Osteoblast (primary cell): ENCODE measurements at regions not wholly inside any gene's neighbourhood (a gene's known extent, or its start where the extent isn't known, plus 50 kb on each side); places are given as distances from the start of the nearest gene placed in this dataset.
A peak's percentile ranks its signal among the peaks of the same experiment; 100 is the strongest.

Experiments
- DNase-seq: peaks from one replicate; pipeline ENCODE4 v3.0.0; 2011; ENCODE audit warnings: low spot score, mixed read lengths; ENCODE audit not compliant: insufficient read length; ENCODE audit errors: missing footprints
- H2AFZ ChIP-seq: 2 replicates; pipeline ENCODE4 v1.6.0; 2011; ENCODE audit warnings: mild to moderate bottlenecking, low read length
- H3K27ac ChIP-seq: 2 replicates; pipeline ENCODE4 v1.5.1; 2011; ENCODE audit warnings: mild to moderate bottlenecking, low read depth, low read length, moderate library complexity
- H3K27me3 ChIP-seq: 2 replicates; pipeline ENCODE4 v1.6.0; 2012; ENCODE audit warnings: mild to moderate bottlenecking, control low read depth, inconsistent platforms, low read length, moderate library complexity; ENCODE audit not compliant: insufficient read depth
- H3K36me3 ChIP-seq: 2 replicates; pipeline ENCODE4 v1.5.1; 2011; ENCODE audit warnings: mild to moderate bottlenecking, low read length, control low read depth, moderate library complexity; ENCODE audit not compliant: insufficient read depth
- H3K4me1 ChIP-seq: 2 replicates; pipeline ENCODE4 v1.5.1; 2011; ENCODE audit warnings: mild to moderate bottlenecking, low read length, control low read depth, moderate library complexity; ENCODE audit not compliant: insufficient read depth
- H3K4me2 ChIP-seq: 2 replicates; pipeline ENCODE4 v1.6.0; 2011; ENCODE audit warnings: mild to moderate bottlenecking, low read length; ENCODE audit not compliant: insufficient read depth
- H3K4me3 ChIP-seq: fragments of 200-600 bp; sonication (generic); 3 replicates; pipeline ENCODE4 v1.5.1; 2012; ENCODE audit warnings: mild to moderate bottlenecking, low read length, inconsistent platforms; ENCODE audit not compliant: insufficient read depth
- H3K79me2 ChIP-seq: 2 replicates; pipeline ENCODE4 v1.6.0; 2012; ENCODE audit warnings: mild to moderate bottlenecking, low read length, control low read depth, inconsistent platforms; ENCODE audit not compliant: insufficient read depth
- H3K9me3 ChIP-seq: 2 replicates; pipeline ENCODE4 v1.5.1; 2011; ENCODE audit warnings: low read depth, low read length, control low read depth
- H4K20me1 ChIP-seq: 2 replicates; pipeline ENCODE4 v1.6.0; 2012; ENCODE audit warnings: mild to moderate bottlenecking, low read length, control low read depth; ENCODE audit not compliant: insufficient read depth
- CTCF ChIP-seq: IDR thresholded peaks from 2 replicates; pipeline ENCODE4 v1.5.1; 2011; ENCODE audit warnings: mild to moderate bottlenecking, low read depth, low read length, moderate library complexity; ENCODE audit errors: extremely low read depth

GRCh38 chr7:115637128-115637527, 393.4 kb downstream of the TFEC start:
- H3K4me2 ChIP-seq = no peak overlapping the region
- no peaks in the 10 kb centered on the region for H3K79me2 ChIP-seq
- no peaks in the 10 kb centered on the region for H3K9me3 ChIP-seq
- DNase-seq = no peak
- H3K27ac ChIP-seq = no peak overlapping the region
- H3K4me1 ChIP-seq = peaks cover 14% of the 10 kb centered on the region
- no peaks in the 10 kb centered on the region for H3K36me3 ChIP-seq
- H2AFZ ChIP-seq = no peak overlapping the region
- H3K4me3 ChIP-seq = no peak overlapping the region
- no peaks in the 10 kb centered on the region for H3K27me3 ChIP-seq
- H4K20me1 ChIP-seq = no peaks in the 10 kb centered on the region
- TF ChIP-seq CTCF = no peak

- Histone ChIP-seq H3K9me3 (no peaks in the 10 kb centered on the region), H3K36me3 (no peaks in the 10 kb centered on the region), H4K20me1 (no peaks in the 10 kb centered on the region), H3K4me3 (no peak overlapping the region), H3K27ac (no peak overlapping the region), H3K27me3 (no peaks in the 10 kb centered on the region), H3K4me1 (peaks cover 14% of the 10 kb centered on the region), H3K4me2 (peak overlapping the region; percentile 41), H2AFZ (no peak overlapping the region), H3K79me2 (no peaks in the 10 kb centered on the region)
- TF ChIP-seq CTCF = no peak
- no peak for DNase-seq
Observed at GRCh38 chr7:115635876-115636275, 394.7 kb downstream of the TFEC start.

- H3K79me2 ChIP-seq = no peaks in the 10 kb centered on the region
- H4K20me1 ChIP-seq = no peaks in the 10 kb centered on the region
- H2AFZ ChIP-seq = no peak overlapping the region
- H3K4me3 ChIP-seq = no peak overlapping the region
- H3K9me3 ChIP-seq = no peaks in the 10 kb centered on the region
- TF ChIP-seq CTCF = no peak
- H3K27me3 ChIP-seq = no peaks in the 10 kb centered on the region
- H3K4me1 ChIP-seq = peaks cover 14% of the 10 kb centered on the region
- no peak overlapping the region for H3K27ac ChIP-seq
- H3K4me2 ChIP-seq = peak overlapping the region; percentile 30
- DNase-seq = no peak
- no peaks in the 10 kb centered on the region for H3K36me3 ChIP-seq
Observed at GRCh38 chr7:115635376-115635775, 395.2 kb downstream of the TFEC start.

- Histone ChIP-seq H2AFZ (peak overlapping the region; percentile 43), H3K27me3 (no peaks in the 10 kb centered on the region), H3K9me3 (no peaks in the 10 kb centered on the region), H4K20me1 (no peaks in the 10 kb centered on the region), H3K27ac (no peak overlapping the region), H3K79me2 (no peaks in the 10 kb centered on the region), H3K4me3 (no peak overlapping the region), H3K4me1 (peaks cover 14% of the 10 kb centered on the region), H3K4me2 (no peak overlapping the region), H3K36me3 (no peaks in the 10 kb centered on the region)
- no peak for TF ChIP-seq CTCF
- DNase-seq = no peak
Observed at GRCh38 chr7:115634633-115635032, 395.9 kb downstream of the TFEC start.
